ENCODE measurements at regions not wholly inside any gene's neighbourhood (a gene's known extent, or its start where the extent isn't known, plus 50 kb on each side); places are given as distances from the start of the nearest gene placed in this dataset.

DNA sequence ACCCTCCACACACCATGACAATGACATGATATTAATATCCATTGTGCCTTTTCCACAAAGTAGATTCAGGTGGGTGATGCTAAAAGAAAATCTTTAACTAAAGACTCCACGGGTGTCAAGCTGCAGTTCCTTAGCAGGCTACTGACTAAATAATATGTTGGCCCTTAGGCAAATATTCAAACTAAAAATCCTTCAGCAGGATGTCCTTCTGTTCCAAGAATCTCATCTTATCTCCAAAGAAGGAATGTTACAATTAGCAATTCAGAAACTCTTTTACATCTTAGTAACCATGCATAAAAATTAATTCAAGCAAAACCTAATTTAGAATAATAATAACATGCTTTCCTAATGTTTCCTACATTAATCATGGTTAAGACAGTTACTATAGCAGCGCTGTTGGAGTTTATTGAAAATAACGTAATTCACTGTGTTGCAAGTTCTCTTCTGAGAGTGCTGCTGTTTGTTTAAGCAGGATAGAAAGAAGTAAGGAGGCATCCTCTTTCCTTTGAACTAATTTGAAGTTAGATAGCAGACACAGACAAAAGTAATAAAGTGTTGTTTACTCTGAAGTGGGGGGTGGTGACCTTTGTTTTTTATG lies 414.8 kb upstream of the CDH4 start:
- TF ChIP-seq POLR2A (IDR thresholded peaks at IDR 0.05) = no peak
- TF ChIP-seq, protein P1, sequence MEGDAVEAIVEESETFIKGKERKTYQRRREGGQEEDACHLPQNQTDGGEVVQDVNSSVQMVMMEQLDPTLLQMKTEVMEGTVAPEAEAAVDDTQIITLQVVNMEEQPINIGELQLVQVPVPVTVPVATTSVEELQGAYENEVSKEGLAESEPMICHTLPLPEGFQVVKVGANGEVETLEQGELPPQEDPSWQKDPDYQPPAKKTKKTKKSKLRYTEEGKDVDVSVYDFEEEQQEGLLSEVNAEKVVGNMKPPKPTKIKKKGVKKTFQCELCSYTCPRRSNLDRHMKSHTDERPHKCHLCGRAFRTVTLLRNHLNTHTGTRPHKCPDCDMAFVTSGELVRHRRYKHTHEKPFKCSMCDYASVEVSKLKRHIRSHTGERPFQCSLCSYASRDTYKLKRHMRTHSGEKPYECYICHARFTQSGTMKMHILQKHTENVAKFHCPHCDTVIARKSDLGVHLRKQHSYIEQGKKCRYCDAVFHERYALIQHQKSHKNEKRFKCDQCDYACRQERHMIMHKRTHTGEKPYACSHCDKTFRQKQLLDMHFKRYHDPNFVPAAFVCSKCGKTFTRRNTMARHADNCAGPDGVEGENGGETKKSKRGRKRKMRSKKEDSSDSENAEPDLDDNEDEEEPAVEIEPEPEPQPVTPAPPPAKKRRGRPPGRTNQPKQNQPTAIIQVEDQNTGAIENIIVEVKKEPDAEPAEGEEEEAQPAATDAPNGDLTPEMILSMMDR (IDR thresholded peaks at IDR 0.05) = no peak

Data from uterus (tissue), 2 donors.